ENCODE measurements at regions not wholly inside any gene's neighbourhood (a gene's known extent, or its start where the extent isn't known, plus 50 kb on each side); places are given as distances from the start of the nearest gene placed in this dataset.

GRCh38 chr13:73141292-73141771, 82.5 kb downstream of the KLF5 start:
- Histone ChIP-seq H3K27me3 (ENCODE audit: control insufficient read depth, insufficient read depth, low read length) (no peaks in the 10 kb centered on the region), H3K36me3 (ENCODE audit: control insufficient read depth, insufficient read depth, low read length) (no peaks in the 10 kb centered on the region), H3K4me1 (ENCODE audit: control insufficient read depth, insufficient read depth, low read length) (no peaks in the 10 kb centered on the region), H3K4me3 (ENCODE audit: low read length) (no peak overlapping the region), H3K27ac (ENCODE audit: low read depth, low read length) (no peak overlapping the region), H3K9ac (ENCODE audit: low read length) (no peak overlapping the region)

DNA sequence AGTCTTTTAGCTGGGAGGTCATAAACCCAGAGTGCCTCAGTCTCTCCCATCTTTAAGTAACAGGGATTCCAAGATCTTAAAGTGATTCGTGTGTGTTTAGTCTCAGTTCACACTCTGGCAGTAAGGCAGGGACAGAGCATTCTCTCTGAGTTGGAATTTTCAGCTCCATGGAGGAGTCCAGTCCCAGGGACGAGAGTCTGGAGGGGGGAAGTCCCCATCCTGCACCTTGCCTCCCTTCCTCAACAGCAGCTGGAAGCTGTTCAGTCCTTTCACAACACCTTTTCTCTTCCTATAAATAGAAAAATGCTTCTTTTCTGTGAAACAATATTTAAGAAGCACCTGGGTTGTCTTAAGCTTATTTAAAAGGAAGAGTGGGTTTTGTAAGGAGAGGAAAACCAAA, 82.0 kb downstream of the KLF5 start:
- H3K27me3 ChIP-seq (ENCODE audit: control insufficient read depth, insufficient read depth, low read length), result no peaks in the 10 kb centered on the region
- no peaks in the 10 kb centered on the region for H3K36me3 ChIP-seq (ENCODE audit: control insufficient read depth, insufficient read depth, low read length)
- no peak overlapping the region for H3K9ac ChIP-seq (ENCODE audit: low read length)
- H3K27ac ChIP-seq (ENCODE audit: low read depth, low read length), result no peak overlapping the region
- no peak overlapping the region for H3K4me3 ChIP-seq (ENCODE audit: low read length)
- H3K4me1 ChIP-seq (ENCODE audit: control insufficient read depth, insufficient read depth, low read length), result no peaks in the 10 kb centered on the region

- Histone ChIP-seq H3K27me3 (ENCODE audit: control insufficient read depth, insufficient read depth, low read length) (no peaks in the 10 kb centered on the region), H3K9ac (ENCODE audit: low read length) (no peak overlapping the region), H3K27ac (ENCODE audit: low read depth, low read length) (no peak overlapping the region), H3K36me3 (ENCODE audit: control insufficient read depth, insufficient read depth, low read length) (no peaks in the 10 kb centered on the region), H3K4me3 (ENCODE audit: low read length) (no peak overlapping the region), H3K4me1 (ENCODE audit: control insufficient read depth, insufficient read depth, low read length) (no peaks in the 10 kb centered on the region)
Observed at GRCh38 chr13:73138638-73139491, 80.1 kb downstream of the KLF5 start.

DNA sequence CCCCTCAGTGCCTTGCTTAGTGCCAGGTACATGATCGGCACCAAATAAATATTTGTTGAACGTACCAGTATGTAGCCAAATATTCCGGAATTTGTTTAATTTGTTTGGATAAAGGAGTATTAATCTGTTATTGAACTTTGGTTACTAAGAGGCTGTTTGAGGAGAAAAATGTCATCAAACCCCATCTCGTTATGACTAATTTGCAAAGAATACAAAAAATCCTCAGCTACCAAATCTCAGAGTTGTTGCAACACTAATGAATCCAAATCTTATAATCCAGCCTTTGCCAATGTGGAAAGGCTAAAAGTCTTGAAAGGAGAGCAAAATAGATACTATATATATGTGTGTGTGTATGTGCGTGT, 79.5 kb downstream of the KLF5 start:
- no peaks in the 10 kb centered on the region for H3K36me3 ChIP-seq (ENCODE audit: control insufficient read depth, insufficient read depth, low read length)
- peak overlapping the region; percentile 30 for H3K9ac ChIP-seq (ENCODE audit: low read length)
- no peak overlapping the region for H3K4me3 ChIP-seq (ENCODE audit: low read length)
- H3K27me3 ChIP-seq (ENCODE audit: control insufficient read depth, insufficient read depth, low read length), result no peaks in the 10 kb centered on the region
- no peaks in the 10 kb centered on the region for H3K4me1 ChIP-seq (ENCODE audit: control insufficient read depth, insufficient read depth, low read length)
- no peak overlapping the region for H3K27ac ChIP-seq (ENCODE audit: low read depth, low read length)

GRCh38 chr13:73136776-73137175, 78.0 kb downstream of the KLF5 start:
- H3K27me3 ChIP-seq (ENCODE audit: control insufficient read depth, insufficient read depth, low read length), result no peaks in the 10 kb centered on the region
- H3K4me3 ChIP-seq (ENCODE audit: low read length), result no peak overlapping the region
- H3K36me3 ChIP-seq (ENCODE audit: control insufficient read depth, insufficient read depth, low read length), result no peaks in the 10 kb centered on the region
- no peak overlapping the region for H3K9ac ChIP-seq (ENCODE audit: low read length)
- H3K4me1 ChIP-seq (ENCODE audit: control insufficient read depth, insufficient read depth, low read length), result no peaks in the 10 kb centered on the region
- H3K27ac ChIP-seq (ENCODE audit: low read depth, low read length), result no peak overlapping the region

- no peaks in the 10 kb centered on the region for H3K27me3 ChIP-seq (ENCODE audit: control insufficient read depth, insufficient read depth, low read length)
- H3K9ac ChIP-seq (ENCODE audit: low read length), result no peak overlapping the region
- no peak overlapping the region for H3K27ac ChIP-seq (ENCODE audit: low read depth, low read length)
- no peaks in the 10 kb centered on the region for H3K4me1 ChIP-seq (ENCODE audit: control insufficient read depth, insufficient read depth, low read length)
- H3K4me3 ChIP-seq (ENCODE audit: low read length), result no peak overlapping the region
- no peaks in the 10 kb centered on the region for H3K36me3 ChIP-seq (ENCODE audit: control insufficient read depth, insufficient read depth, low read length)
Observed at GRCh38 chr13:73133531-73133930, 74.7 kb downstream of the KLF5 start.

GRCh38 chr13:73131247-73131646, 72.4 kb downstream of the KLF5 start:
- H3K27ac ChIP-seq (ENCODE audit: low read depth, low read length), result no peak overlapping the region
- no peaks in the 10 kb centered on the region for H3K27me3 ChIP-seq (ENCODE audit: control insufficient read depth, insufficient read depth, low read length)
- H3K4me3 ChIP-seq (ENCODE audit: low read length), result no peak overlapping the region
- H3K36me3 ChIP-seq (ENCODE audit: control insufficient read depth, insufficient read depth, low read length), result no peaks in the 10 kb centered on the region
- H3K4me1 ChIP-seq (ENCODE audit: control insufficient read depth, insufficient read depth, low read length), result no peaks in the 10 kb centered on the region
- no peak overlapping the region for H3K9ac ChIP-seq (ENCODE audit: low read length)

GRCh38 chr13:73129023-73129422, 70.2 kb downstream of the KLF5 start:
- no peaks in the 10 kb centered on the region for H3K4me1 ChIP-seq (ENCODE audit: control insufficient read depth, insufficient read depth, low read length)
- H3K4me3 ChIP-seq (ENCODE audit: low read length), result no peak overlapping the region
- H3K27ac ChIP-seq (ENCODE audit: low read depth, low read length), result no peak overlapping the region
- no peaks in the 10 kb centered on the region for H3K36me3 ChIP-seq (ENCODE audit: control insufficient read depth, insufficient read depth, low read length)
- H3K9ac ChIP-seq (ENCODE audit: low read length), result no peak overlapping the region
- no peaks in the 10 kb centered on the region for H3K27me3 ChIP-seq (ENCODE audit: control insufficient read depth, insufficient read depth, low read length)

Measured in rectal smooth muscle tissue (tissue), 1 donor.